ENCODE measurements at regions not wholly inside any gene's neighbourhood (a gene's known extent, or its start where the extent isn't known, plus 50 kb on each side); places are given as distances from the start of the nearest gene placed in this dataset.

- DNase-seq (ENCODE audit: low spot score), result no peak
Measured at GRCh38 chr3:118682921-118683320, 351.7 kb downstream of the IGSF11 start.

GRCh38 chr3:118683636-118684035, 351.0 kb downstream of the IGSF11 start:
- no peak for DNase-seq (ENCODE audit: low spot score)

GRCh38 chr3:118688396-118688884, 346.2 kb downstream of the IGSF11 start:
- no peak for DNase-seq (ENCODE audit: low spot score)

- DNase-seq (ENCODE audit: low spot score), result no peak
Measured at GRCh38 chr3:118692416-118692815, 342.2 kb downstream of the IGSF11 start.

GRCh38 chr3:118705487-118706219, 329.0 kb downstream of the IGSF11 start:
- no peak for DNase-seq (ENCODE audit: low spot score)

GRCh38 chr3:118707991-118708390, 326.7 kb downstream of the IGSF11 start:
- no peak for DNase-seq (ENCODE audit: low spot score)

- no peak for DNase-seq (ENCODE audit: low spot score)
Measured at GRCh38 chr3:118710532-118710931, 324.1 kb downstream of the IGSF11 start.

- DNase-seq (ENCODE audit: low spot score), result no peak
Measured at GRCh38 chr3:118713502-118714207, 321.0 kb downstream of the IGSF11 start.

- no peak for DNase-seq (ENCODE audit: low spot score)
Measured at GRCh38 chr3:118714800-118715199, 319.8 kb downstream of the IGSF11 start.

- DNase-seq (ENCODE audit: low spot score), result no peak
Measured at GRCh38 chr3:118729546-118729945, 305.1 kb downstream of the IGSF11 start.

- no peak for DNase-seq (ENCODE audit: low spot score)
Measured at GRCh38 chr3:118734664-118735063, 300.0 kb downstream of the IGSF11 start.

- DNase-seq (ENCODE audit: low spot score), result no peak
Measured at GRCh38 chr3:118736107-118736506, 298.5 kb downstream of the IGSF11 start.

- no peak for DNase-seq (ENCODE audit: low spot score)
Measured at GRCh38 chr3:118740722-118741290, 293.8 kb downstream of the IGSF11 start.

- DNase-seq (ENCODE audit: low spot score), result no peak
Measured at GRCh38 chr3:118742760-118743159, 291.9 kb downstream of the IGSF11 start.

- DNase-seq (ENCODE audit: low spot score), result no peak
Measured at GRCh38 chr3:118744186-118744585, 290.5 kb downstream of the IGSF11 start.

- no peak for DNase-seq (ENCODE audit: low spot score)
Measured at GRCh38 chr3:118754406-118755252, 280.0 kb downstream of the IGSF11 start.

- DNase-seq (ENCODE audit: low spot score), result no peak
Measured at GRCh38 chr3:118755253-118755801, 279.3 kb downstream of the IGSF11 start.

GRCh38 chr3:118760585-118761290, 273.9 kb downstream of the IGSF11 start:
- DNase-seq (ENCODE audit: low spot score), result no peak

- no peak for DNase-seq (ENCODE audit: low spot score)
Measured at GRCh38 chr3:118761291-118761606, 273.4 kb downstream of the IGSF11 start.

- DNase-seq (ENCODE audit: low spot score), result no peak
Measured at GRCh38 chr3:118765636-118766305, 268.9 kb downstream of the IGSF11 start.

GRCh38 chr3:118766306-118766669, 268.4 kb downstream of the IGSF11 start:
- DNase-seq (ENCODE audit: low spot score), result no peak

Data from activated CD4-positive, alpha-beta T cell treated with anti-CD3 and anti-CD28 coated beads, Interleukin-2, Interleukin-4, amounts not matched to agents 100 ng/mL and 50 ng/mL, durations not matched to agents 16 hours and 8 hours (primary cell).